ENCODE measurements at regions not wholly inside any gene's neighbourhood (a gene's known extent, or its start where the extent isn't known, plus 50 kb on each side); places are given as distances from the start of the nearest gene placed in this dataset.

- DNase-seq, result no peak
Measured at GRCh38 chr12:44961887-44962286, 85.8 kb upstream of the NELL2 start.

- no peak for DNase-seq
Measured at GRCh38 chr12:44960856-44961255, 84.7 kb upstream of the NELL2 start.

GRCh38 chr12:44960423-44960822 is 84.3 kb upstream of the NELL2 start:
- DNase-seq, result no peak

GRCh38 chr12:44947163-44947562 is 71.0 kb upstream of the NELL2 start:
- DNase-seq, result no peak

- DNase-seq, result no peak
Measured at GRCh38 chr12:44942714-44943113, 66.6 kb upstream of the NELL2 start.

- DNase-seq, result peak; percentile 33
Measured at GRCh38 chr12:44930972-44931600, 55.0 kb upstream of the NELL2 start.

GRCh38 chr12:44929236-44929885 is 53.2 kb upstream of the NELL2 start:
- DNase-seq, result peak; percentile 20
